SK-N-MC (cell line): ENCODE measurements at regions not wholly inside any gene's neighbourhood (a gene's known extent, or its start where the extent isn't known, plus 50 kb on each side); places are given as distances from the start of the nearest gene placed in this dataset.

Experiments
- DNase-seq: peaks from one replicate; pipeline ENCODE4 v3.0.0-alpha.2; 2011; ENCODE audit warnings: low read depth, low spot score
- H3K27ac ChIP-seq: fragments of 200-600 bp; sonication (generic); 2 replicates; pipeline ENCODE4 v1.5.1; 2016; ENCODE audit warnings: mixed run types
- H3K36me3 ChIP-seq: fragments of 200-600 bp; sonication (generic); 2 replicates; pipeline ENCODE4 v1.6.1; 2017; ENCODE audit warnings: antibody characterized with exemption, low read length, mixed read lengths; ENCODE audit not compliant: insufficient read depth
- H3K4me3 ChIP-seq: fragments of 200-600 bp; sonication (generic); 2 replicates; pipeline ENCODE4 v1.5.1; 2016
- H3K9ac ChIP-seq: fragments of 200-600 bp; sonication (generic); 2 replicates; pipeline ENCODE4 v1.8.0; 2017; ENCODE audit warnings: mixed run types, mixed read lengths; ENCODE audit not compliant: insufficient read length
- H3K9me3 ChIP-seq: fragments of 200-600 bp; sonication (generic); 2 replicates; pipeline ENCODE4 v1.6.1; 2017; ENCODE audit warnings: low read depth, mild to moderate bottlenecking, antibody characterized with exemption, low read length, moderate library complexity, mixed read lengths
- EZH2 ChIP-seq: fragments of 200-600 bp; sonication (generic); IDR thresholded peaks from one replicate; pipeline ENCODE4 v1.6.1; 2017; ENCODE audit warnings: antibody characterized with exemption
- FOXP2 ChIP-seq: optimal IDR thresholded peaks from 2 replicates; pipeline ENCODE3; 2011; ENCODE audit warnings: mild to moderate bottlenecking, moderate library complexity; ENCODE audit not compliant: insufficient read depth; ENCODE audit errors: extremely low read length, control extremely low read depth
- POLR2AphosphoS5 ChIP-seq: IDR thresholded peaks from 2 replicates; pipeline ENCODE4 v1.6.1; 2012; ENCODE audit warnings: mild to moderate bottlenecking, low read depth, low read length, borderline replicate concordance

GRCh38 chr3:101979033-101979432, 129.7 kb downstream of the NFKBIZ start:
- no peak for DNase-seq
- Histone ChIP-seq H3K9ac (no peak overlapping the region), H3K27ac (no peak overlapping the region), H3K36me3 (no peaks in the 10 kb centered on the region), H3K4me3 (no peak overlapping the region), H3K9me3 (no peaks in the 10 kb centered on the region)
- no peak for TF ChIP-seq FOXP2

GRCh38 chr3:101984356-101984755, 135.0 kb downstream of the NFKBIZ start:
- DNase-seq, result no peak
- Histone ChIP-seq H3K9me3 (no peaks in the 10 kb centered on the region), H3K9ac (no peak overlapping the region), H3K27ac (no peak overlapping the region), H3K4me3 (no peak overlapping the region), H3K36me3 (no peaks in the 10 kb centered on the region)
- TF ChIP-seq FOXP2 (no peak), POLR2AphosphoS5 (no peak), EZH2 (no peak)

GRCh38 chr3:101988596-101988995, 139.3 kb downstream of the NFKBIZ start:
- no peak for DNase-seq
- no peak for TF ChIP-seq EZH2
- TF ChIP-seq POLR2AphosphoS5, result no peak
- TF ChIP-seq FOXP2, result no peak

GRCh38 chr3:101989578-101990200, 140.4 kb downstream of the NFKBIZ start:
- H3K9me3 ChIP-seq, result no peaks in the 10 kb centered on the region
- TF ChIP-seq EZH2, result no peak
- no peak for TF ChIP-seq FOXP2
- TF ChIP-seq POLR2AphosphoS5, result no peak
- no peak overlapping the region for H3K9ac ChIP-seq
- H3K4me3 ChIP-seq, result no peak overlapping the region
- no peak for DNase-seq
- H3K27ac ChIP-seq, result no peak overlapping the region
- no peaks in the 10 kb centered on the region for H3K36me3 ChIP-seq

More at GRCh38 chr3:101988596-101988995, 139.3 kb downstream of the NFKBIZ start:
- no peak overlapping the region for H3K4me3 ChIP-seq
- no peaks in the 10 kb centered on the region for H3K9me3 ChIP-seq
- H3K27ac ChIP-seq, result no peak overlapping the region
- H3K9ac ChIP-seq, result no peak overlapping the region
- H3K36me3 ChIP-seq, result no peaks in the 10 kb centered on the region

- Histone ChIP-seq H3K4me3 (no peak overlapping the region), H3K27ac (no peak overlapping the region), H3K9ac (no peak overlapping the region), H3K36me3 (no peaks in the 10 kb centered on the region), H3K9me3 (no peaks in the 10 kb centered on the region)
- no peak for TF ChIP-seq FOXP2
- TF ChIP-seq POLR2AphosphoS5, result no peak
- no peak for TF ChIP-seq EZH2
- no peak for DNase-seq
Observed at GRCh38 chr3:101992863-101993262, 143.5 kb downstream of the NFKBIZ start.

GRCh38 chr3:101994386-101994785, 145.1 kb downstream of the NFKBIZ start:
- H3K36me3 ChIP-seq, result no peaks in the 10 kb centered on the region
- no peak for TF ChIP-seq EZH2
- no peak for TF ChIP-seq POLR2AphosphoS5
- no peak for TF ChIP-seq FOXP2
- no peak overlapping the region for H3K9ac ChIP-seq
- no peaks in the 10 kb centered on the region for H3K9me3 ChIP-seq
- H3K27ac ChIP-seq, result no peak overlapping the region
- DNase-seq, result no peak
- H3K4me3 ChIP-seq, result no peak overlapping the region

- no peaks in the 10 kb centered on the region for H3K36me3 ChIP-seq
- no peaks in the 10 kb centered on the region for H3K9me3 ChIP-seq
- H3K9ac ChIP-seq, result no peak overlapping the region
- no peak for TF ChIP-seq POLR2AphosphoS5
- H3K4me3 ChIP-seq, result no peak overlapping the region
- no peak overlapping the region for H3K27ac ChIP-seq
- DNase-seq, result no peak
Observed at GRCh38 chr3:101995371-101996046, 146.2 kb downstream of the NFKBIZ start.

GRCh38 chr3:101996832-101997231, 147.5 kb downstream of the NFKBIZ start:
- no peak overlapping the region for H3K27ac ChIP-seq
- TF ChIP-seq POLR2AphosphoS5, result no peak
- TF ChIP-seq EZH2, result no peak
- no peak for TF ChIP-seq FOXP2
- DNase-seq, result no peak
- H3K9me3 ChIP-seq, result no peaks in the 10 kb centered on the region
- no peaks in the 10 kb centered on the region for H3K36me3 ChIP-seq
- no peak overlapping the region for H3K9ac ChIP-seq
- H3K4me3 ChIP-seq, result no peak overlapping the region

GRCh38 chr3:101998256-101998926, 149.1 kb downstream of the NFKBIZ start:
- no peak for TF ChIP-seq POLR2AphosphoS5
- TF ChIP-seq FOXP2, result no peak
- no peak for TF ChIP-seq EZH2
- no peak for DNase-seq
- Histone ChIP-seq H3K9me3 (no peaks in the 10 kb centered on the region), H3K9ac (no peak overlapping the region), H3K4me3 (no peak overlapping the region), H3K27ac (no peak overlapping the region), H3K36me3 (no peaks in the 10 kb centered on the region)
